Cardiac fibroblast (primary cell): ENCODE measurements at regions not wholly inside any gene's neighbourhood (a gene's known extent, or its start where the extent isn't known, plus 50 kb on each side); places are given as distances from the start of the nearest gene placed in this dataset.

Experiments
- DNase-seq, 2 donors: peaks; one replicate each; pipeline versions ENCODE4 v3.0.0 to v3.0.0-alpha.2; 2010; ENCODE audit warnings: low read depth in 2 of 2
- H3K4me3 ChIP-seq, 2 donors: replicated peaks in 1 of 2; 1 replicate in 1 of 2; 2 replicates in 1 of 2; pipeline ENCODE4 v1.5.1; 2011; ENCODE audit warnings: low read depth in 2 of 2, low read length in 2 of 2, mild to moderate bottlenecking in 2 of 2, moderate library complexity in 1 of 2
- TF ChIP-seq, protein P1 (sequence below): IDR thresholded peaks from one replicate; pipeline ENCODE4 v1.5.1; 2011; ENCODE audit warnings: low read depth, mild to moderate bottlenecking, low read length, inconsistent platforms

DNA sequence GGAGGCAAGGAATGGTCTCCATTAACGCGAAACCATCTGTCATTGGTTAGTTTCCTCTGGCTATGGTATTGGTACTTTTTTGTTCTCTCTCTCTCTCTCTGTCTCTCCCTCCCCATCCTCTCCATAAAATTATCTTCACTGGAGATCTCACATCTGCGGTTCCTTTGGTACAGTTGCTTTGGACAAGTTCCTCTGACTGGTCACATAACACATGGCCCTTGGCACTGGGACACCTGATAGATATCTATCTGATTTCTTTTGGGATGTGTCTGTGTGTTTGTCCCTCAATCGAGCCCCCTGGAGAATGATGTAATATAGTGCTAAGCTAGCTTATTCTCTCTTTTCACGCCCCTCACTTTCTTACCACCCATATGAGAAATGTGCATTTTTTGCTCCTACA is 682.0 kb upstream of the B3GALT2 start:
- H3K4me3 ChIP-seq, result no peak overlapping the region
- TF ChIP-seq, protein P1, sequence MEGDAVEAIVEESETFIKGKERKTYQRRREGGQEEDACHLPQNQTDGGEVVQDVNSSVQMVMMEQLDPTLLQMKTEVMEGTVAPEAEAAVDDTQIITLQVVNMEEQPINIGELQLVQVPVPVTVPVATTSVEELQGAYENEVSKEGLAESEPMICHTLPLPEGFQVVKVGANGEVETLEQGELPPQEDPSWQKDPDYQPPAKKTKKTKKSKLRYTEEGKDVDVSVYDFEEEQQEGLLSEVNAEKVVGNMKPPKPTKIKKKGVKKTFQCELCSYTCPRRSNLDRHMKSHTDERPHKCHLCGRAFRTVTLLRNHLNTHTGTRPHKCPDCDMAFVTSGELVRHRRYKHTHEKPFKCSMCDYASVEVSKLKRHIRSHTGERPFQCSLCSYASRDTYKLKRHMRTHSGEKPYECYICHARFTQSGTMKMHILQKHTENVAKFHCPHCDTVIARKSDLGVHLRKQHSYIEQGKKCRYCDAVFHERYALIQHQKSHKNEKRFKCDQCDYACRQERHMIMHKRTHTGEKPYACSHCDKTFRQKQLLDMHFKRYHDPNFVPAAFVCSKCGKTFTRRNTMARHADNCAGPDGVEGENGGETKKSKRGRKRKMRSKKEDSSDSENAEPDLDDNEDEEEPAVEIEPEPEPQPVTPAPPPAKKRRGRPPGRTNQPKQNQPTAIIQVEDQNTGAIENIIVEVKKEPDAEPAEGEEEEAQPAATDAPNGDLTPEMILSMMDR, result no peak
- no peak for DNase-seq

DNA sequence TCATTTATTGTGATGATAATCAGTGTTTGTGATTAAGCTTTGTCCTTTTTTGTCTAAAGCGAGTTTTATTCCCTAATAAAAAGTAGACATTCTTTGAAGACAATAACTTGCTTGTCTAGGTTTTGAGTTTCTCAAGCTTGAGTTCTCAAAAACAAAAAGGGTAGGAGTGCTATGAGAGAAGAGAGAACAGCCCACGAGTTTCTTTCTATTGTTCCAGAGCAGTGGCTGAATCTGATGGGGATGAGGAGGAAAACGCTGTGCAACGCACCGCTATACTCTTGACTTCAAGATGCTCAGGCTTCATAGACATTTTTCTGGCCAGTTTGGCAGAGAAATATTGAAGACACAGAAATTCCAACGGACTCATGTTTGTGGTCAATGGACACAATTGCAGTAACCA is 669.8 kb upstream of the B3GALT2 start:
- DNase-seq, result no peak
- H3K4me3 ChIP-seq, result no peak overlapping the region
- TF ChIP-seq, protein P1, result no peak

DNA sequence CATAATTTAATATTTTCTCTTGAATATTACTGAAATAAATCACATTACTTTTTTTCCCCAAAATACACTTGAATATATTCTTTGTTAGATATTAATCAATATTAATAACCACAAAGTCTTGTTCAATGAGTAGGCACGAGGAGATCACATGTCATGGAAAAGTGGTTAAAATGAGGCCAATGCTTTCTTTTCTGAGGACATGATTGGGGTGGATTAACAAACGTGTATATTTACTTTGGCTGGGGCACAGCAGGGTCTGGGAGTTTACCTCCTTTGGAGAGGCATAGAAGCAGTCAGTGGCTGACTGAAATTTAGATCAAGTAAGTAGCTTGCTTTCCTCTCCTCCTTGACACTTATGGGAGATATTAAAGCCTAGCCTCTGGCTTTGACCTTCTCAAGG is 664.3 kb upstream of the B3GALT2 start:
- TF ChIP-seq, protein P1, result no peak
- no peak overlapping the region for H3K4me3 ChIP-seq
- DNase-seq, result no peak

DNA sequence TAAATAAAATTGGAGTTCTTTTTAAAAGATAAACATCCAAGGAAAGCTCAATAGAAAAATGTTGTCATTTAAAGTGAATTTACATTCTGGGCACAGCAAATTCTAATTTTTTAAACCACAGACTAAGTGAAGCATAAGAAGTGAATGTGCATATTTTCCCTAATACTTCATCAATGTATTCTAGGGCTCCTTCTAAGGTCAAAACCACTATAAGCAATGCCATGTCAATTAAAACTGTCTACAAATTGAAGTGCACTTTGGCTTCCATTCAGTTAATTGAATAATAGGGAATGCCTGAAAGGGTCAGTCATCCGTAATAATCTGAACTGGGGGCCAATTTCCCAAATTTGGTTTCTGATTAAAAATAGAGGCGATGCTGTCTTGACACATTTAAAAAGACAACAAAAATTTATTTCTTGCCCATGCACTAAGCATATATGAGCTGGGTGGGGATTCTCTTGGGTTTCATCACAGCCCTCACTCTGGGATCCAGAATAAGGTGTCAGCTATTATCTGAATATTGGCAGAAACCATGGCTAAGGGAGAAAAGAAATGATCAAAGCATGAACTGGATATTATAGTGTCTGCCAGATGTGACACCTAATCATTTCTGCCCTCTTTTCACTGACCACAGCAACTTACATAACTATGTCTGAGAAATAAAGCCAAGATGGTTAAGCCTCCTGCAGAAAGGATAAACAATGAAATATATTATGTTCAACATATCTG is 660.6 kb upstream of the B3GALT2 start:
- no peak for DNase-seq
- H3K4me3 ChIP-seq, result no peak overlapping the region
- TF ChIP-seq, protein P1, result no peak

DNA sequence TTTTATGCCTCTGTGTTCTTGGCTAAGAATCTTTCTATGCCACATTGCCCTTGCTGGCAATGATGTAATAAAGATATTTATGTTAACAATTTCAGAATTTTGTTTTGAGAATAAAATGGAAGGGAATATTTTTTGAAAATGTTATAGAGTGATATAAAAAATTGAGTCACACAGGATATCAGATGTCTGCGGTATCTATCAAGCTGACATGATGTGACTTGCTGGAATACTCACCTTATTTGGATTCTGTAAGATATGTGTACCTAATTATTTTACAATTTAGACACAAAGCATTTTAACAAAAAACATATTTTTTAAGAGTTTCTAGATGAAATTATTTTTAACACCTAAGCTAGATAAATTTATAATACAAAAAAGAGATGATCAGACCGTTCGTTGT is 660.0 kb upstream of the B3GALT2 start:
- TF ChIP-seq, protein P1, result no peak
- DNase-seq, result no peak
- H3K4me3 ChIP-seq, result no peak overlapping the region

DNA sequence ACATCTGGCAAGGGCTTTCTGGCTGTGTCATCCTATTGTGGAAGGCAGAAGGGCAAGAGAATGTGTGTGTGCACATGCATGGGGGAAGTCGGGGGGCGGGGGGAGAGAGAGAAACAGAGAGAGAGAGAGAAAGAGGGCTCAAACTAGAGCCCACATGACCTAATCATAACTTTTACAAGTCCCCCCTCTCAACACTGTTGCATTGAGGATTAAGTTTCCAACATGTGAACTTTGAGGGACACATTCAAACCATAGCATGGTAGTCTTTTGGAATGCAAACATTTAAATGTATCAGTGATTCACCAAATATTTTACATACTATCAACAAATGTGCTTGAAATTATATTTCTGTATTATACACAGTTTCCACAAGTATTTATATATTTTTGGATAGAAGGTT is 655.4 kb upstream of the B3GALT2 start:
- no peak overlapping the region for H3K4me3 ChIP-seq
- no peak for DNase-seq
- TF ChIP-seq, protein P1, result no peak

DNA sequence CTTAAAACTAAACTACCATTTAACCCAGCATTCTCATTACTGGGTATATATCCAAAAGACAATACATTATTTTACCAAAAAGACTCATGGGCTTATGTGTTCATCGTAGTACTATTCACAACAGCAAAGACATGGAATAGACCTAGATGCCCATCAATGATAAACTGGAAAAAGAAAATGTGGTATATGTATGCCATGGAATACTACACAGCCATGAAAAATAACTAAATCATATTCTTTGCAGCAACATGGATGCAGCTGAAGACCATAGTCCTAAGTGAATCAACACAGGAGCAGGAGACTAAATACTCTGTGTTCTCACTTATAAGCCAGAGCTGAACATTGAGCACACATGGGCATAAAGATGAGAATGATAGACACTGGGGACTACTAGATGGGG is 645.1 kb upstream of the B3GALT2 start:
- no peak overlapping the region for H3K4me3 ChIP-seq
- TF ChIP-seq, protein P1, result no peak
- no peak for DNase-seq
